Lung (tissue), 11 donors: ENCODE measurements at regions not wholly inside any gene's neighbourhood (a gene's known extent, or its start where the extent isn't known, plus 50 kb on each side); places are given as distances from the start of the nearest gene placed in this dataset.

Experiments used
- ATAC-seq: fragments of 200-7000 bp; cut with Tn5 transposase; one replicate; pipeline ENCODE4 v1.9.1; 2020; ENCODE audit warnings: moderate number of reproducible peaks; ENCODE audit not compliant: insufficient read depth, low FRiP score
- DNase-seq, 3 donors: peaks; one replicate each; pipeline ENCODE4 v3.0.0-alpha.2; 2013 to 2017
- H3K27ac ChIP-seq, 2 donors: one replicate each; pipeline ENCODE4 v1.5.1; 2013; ENCODE audit warnings: mild to moderate bottlenecking in 2 of 2, moderate library complexity in 2 of 2, control low read depth in 1 of 2, inconsistent platforms in 1 of 2, low read depth in 1 of 2, low read length in 1 of 2
- H3K27me3 ChIP-seq, 3 donors: one replicate each; pipeline ENCODE4 v1.5.1; 2013; ENCODE audit warnings: low read length in 2 of 3; ENCODE audit not compliant: control insufficient read depth in 3 of 3, insufficient read depth in 3 of 3
- H3K36me3 ChIP-seq, 4 donors: one replicate each; pipeline ENCODE4 v1.5.1; 2013; ENCODE audit warnings: low read length in 4 of 4, mild to moderate bottlenecking in 1 of 4, moderate library complexity in 1 of 4; ENCODE audit not compliant: control insufficient read depth in 4 of 4, insufficient read depth in 4 of 4
- H3K4me1 ChIP-seq, 5 donors: one replicate each; pipeline ENCODE4 v1.5.1; 2013; ENCODE audit warnings: low read length in 5 of 5, mild to moderate bottlenecking in 2 of 5, moderate library complexity in 1 of 5; ENCODE audit not compliant: control insufficient read depth in 5 of 5, insufficient read depth in 5 of 5
- H3K4me3 ChIP-seq: one replicate; pipeline ENCODE4 v1.5.1; 2013; ENCODE audit warnings: mild to moderate bottlenecking, control low read depth, moderate library complexity
- H3K9ac ChIP-seq, 2 donors: one replicate each; pipeline ENCODE4 v1.5.1; 2013; ENCODE audit warnings: low read length in 2 of 2, control low read depth in 1 of 2; ENCODE audit not compliant: insufficient read depth in 1 of 2
- H3K9me3 ChIP-seq, 4 donors: one replicate each; pipeline ENCODE4 v1.5.1; 2013; ENCODE audit warnings: low read length in 3 of 4, mild to moderate bottlenecking in 1 of 4, moderate library complexity in 1 of 4; ENCODE audit not compliant: control insufficient read depth in 4 of 4, insufficient read depth in 3 of 4
- WGBS, 2 donors: extraction: QIAGEN DNeasy Blood & Tissue Kit; methylation state at CpG; one replicate each; pipeline ENCODE4 v1.1.7; 2013; 5-methylcytosine and 5-hydroxymethylcytosine counted together
- TF ChIP-seq, protein P1 (sequence below): IDR thresholded peaks from 2 replicates; pipeline ENCODE4 v1.5.1; 2012; ENCODE audit warnings: mild to moderate bottlenecking; ENCODE audit errors: control extremely low read depth, extremely low read depth
- donor health status: control.
- donor health status: control.
- donor health status: Bipolar disorder and iron deficiency.
- donor health status: healthy.
- donor health status: DM: yes; HTN: yes; CAD: no.

DNA sequence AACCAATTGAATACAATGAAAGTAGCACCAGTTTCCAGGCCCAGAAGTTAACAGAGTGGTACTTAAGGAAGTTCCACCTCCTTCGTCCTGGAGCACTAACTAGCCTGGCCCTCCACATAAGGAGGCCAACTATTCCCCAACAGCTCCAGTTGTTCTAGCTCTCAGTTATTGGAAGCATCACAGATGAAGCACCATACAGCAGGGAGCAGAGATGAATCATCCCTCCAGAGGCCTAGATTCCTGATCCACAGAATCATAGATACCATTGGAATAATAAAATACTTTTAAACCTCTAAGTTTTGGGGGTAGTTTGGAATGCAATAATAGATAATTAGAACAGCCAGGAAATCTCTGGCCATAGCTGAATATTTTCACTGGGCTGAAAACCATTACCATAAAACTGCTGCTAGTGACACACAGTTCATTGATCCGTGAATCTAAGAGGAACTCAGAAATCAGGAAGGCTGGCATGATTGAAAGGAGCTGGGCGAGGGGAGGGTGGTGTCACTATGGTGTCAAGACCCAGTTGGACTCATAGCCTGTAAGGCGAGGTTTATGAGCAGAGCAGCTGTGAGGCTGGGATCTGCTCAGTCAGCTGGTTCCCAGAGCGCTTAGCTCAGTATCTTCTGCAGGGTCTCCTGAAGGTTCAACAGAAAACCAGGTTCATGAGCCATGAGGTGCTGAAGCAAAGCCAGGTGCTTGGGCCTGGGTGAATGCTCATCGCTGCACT is 371.4 kb upstream of the TMTC1 start:
- ATAC-seq (no peak), DNase-seq (no peak)
- Histone ChIP-seq H3K9me3 (peaks cover 0 to 10% (median 2%) of the 10 kb centered on the region in 4 donors), H3K9ac (no peak overlapping the region), H3K27me3 (peaks cover 0 to 2% (median 0%) of the 10 kb centered on the region in 3 donors), H3K36me3 (no peaks in the 10 kb centered on the region), H3K27ac (no peak overlapping the region), H3K4me3 (no peak overlapping the region), H3K4me1 (no peaks in the 10 kb centered on the region)
- WGBS, 2 donors, result 89 to 90% methylated on average over 6 of the region's 6 CpGs
- TF ChIP-seq, protein P1, sequence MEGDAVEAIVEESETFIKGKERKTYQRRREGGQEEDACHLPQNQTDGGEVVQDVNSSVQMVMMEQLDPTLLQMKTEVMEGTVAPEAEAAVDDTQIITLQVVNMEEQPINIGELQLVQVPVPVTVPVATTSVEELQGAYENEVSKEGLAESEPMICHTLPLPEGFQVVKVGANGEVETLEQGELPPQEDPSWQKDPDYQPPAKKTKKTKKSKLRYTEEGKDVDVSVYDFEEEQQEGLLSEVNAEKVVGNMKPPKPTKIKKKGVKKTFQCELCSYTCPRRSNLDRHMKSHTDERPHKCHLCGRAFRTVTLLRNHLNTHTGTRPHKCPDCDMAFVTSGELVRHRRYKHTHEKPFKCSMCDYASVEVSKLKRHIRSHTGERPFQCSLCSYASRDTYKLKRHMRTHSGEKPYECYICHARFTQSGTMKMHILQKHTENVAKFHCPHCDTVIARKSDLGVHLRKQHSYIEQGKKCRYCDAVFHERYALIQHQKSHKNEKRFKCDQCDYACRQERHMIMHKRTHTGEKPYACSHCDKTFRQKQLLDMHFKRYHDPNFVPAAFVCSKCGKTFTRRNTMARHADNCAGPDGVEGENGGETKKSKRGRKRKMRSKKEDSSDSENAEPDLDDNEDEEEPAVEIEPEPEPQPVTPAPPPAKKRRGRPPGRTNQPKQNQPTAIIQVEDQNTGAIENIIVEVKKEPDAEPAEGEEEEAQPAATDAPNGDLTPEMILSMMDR, result no peak

DNA sequence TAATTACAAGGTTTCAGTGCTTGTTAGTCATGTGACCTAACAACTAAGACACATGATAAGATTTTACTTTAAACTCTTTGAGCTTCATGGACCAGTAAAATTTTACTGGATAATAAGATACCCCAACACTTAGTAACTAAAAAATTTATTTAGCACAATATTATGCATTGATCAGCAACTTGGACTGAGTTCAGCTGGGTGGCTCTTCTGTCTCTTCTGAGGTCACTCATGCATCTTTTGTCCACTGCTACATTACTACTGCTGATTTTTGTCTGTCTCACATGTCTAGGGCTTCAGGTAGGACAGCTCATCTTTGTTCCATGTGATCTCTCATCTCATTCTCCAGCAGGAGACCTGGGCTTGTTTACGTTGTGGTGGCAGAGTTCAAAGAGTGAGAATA is 370.2 kb upstream of the TMTC1 start:
- Histone ChIP-seq H3K36me3 (no peaks in the 10 kb centered on the region), H3K27me3 (peaks cover 0 to 2% (median 0%) of the 10 kb centered on the region in 3 donors), H3K4me3 (no peak overlapping the region), H3K27ac (no peak overlapping the region), H3K9ac (no peak overlapping the region), H3K4me1 (no peaks in the 10 kb centered on the region), H3K9me3 (peaks cover 0 to 10% (median 2%) of the 10 kb centered on the region in 4 donors)
- DNase-seq (no peak), ATAC-seq (no peak)
- TF ChIP-seq, protein P1, result no peak
- 87 to 97% methylated on average over 1 of the region's 1 CpG for WGBS, 2 donors

DNA sequence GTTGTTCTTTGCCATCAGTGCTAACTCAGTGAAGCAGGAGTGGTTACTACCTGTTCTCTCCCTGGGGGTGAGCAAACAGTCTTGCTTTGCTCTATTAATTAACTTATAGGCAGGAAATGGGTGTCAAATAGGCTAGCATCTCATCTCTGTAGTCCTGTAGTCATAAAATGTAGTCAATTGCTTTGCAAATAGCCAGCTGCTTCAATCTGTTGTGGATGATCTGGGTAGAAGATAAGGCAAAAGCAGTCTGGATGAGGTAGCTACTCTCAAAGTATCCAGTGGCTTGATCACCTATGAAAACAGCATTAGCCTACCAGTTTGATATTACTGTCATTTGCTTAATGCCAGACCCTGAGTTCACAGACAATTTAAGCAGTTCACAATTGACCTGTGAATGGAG is 369.0 kb upstream of the TMTC1 start:
- TF ChIP-seq, protein P1, result no peak
- H3K4me1 ChIP-seq, result no peaks in the 10 kb centered on the region
- H3K4me3 ChIP-seq, result no peak overlapping the region
- no peak for ATAC-seq
- H3K36me3 ChIP-seq, result no peaks in the 10 kb centered on the region
- no peak for DNase-seq
- H3K27ac ChIP-seq, result no peak overlapping the region
- peaks cover 0 to 10% (median 2%) of the 10 kb centered on the region in 4 donors for H3K9me3 ChIP-seq
- no peak overlapping the region for H3K9ac ChIP-seq
- peaks cover 0 to 2% (median 0%) of the 10 kb centered on the region in 3 donors for H3K27me3 ChIP-seq

DNA sequence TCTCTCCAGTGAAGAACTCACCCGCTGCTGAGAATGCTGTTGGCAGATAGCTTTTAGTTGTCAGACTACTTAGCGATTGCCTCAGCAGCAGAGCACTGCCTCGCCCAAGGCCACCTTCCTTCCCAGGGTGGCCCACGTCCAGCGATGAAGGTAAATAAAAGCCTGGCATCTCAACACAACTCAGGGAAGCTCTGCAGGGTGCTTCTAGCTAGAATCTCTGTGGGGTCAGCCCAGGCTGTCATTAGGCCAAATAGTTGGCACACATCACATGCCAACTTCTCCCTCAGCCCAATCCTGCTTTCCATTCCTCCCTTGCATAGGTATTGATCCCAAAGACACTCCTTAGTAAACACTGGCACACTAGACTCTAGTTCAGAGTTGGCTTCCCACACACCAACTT is 368.1 kb upstream of the TMTC1 start:
- H3K9me3 ChIP-seq, result peaks cover 0 to 10% (median 2%) of the 10 kb centered on the region in 4 donors
- peaks cover 0 to 2% (median 0%) of the 10 kb centered on the region in 3 donors for H3K27me3 ChIP-seq
- H3K9ac ChIP-seq, result no peak overlapping the region
- H3K4me1 ChIP-seq, result no peaks in the 10 kb centered on the region
- WGBS, 2 donors, result 67 to 76% methylated on average over 5 of the region's 5 CpGs
- TF ChIP-seq, protein P1, result no peak
- H3K36me3 ChIP-seq, result no peaks in the 10 kb centered on the region
- no peak for ATAC-seq
- no peak overlapping the region for H3K27ac ChIP-seq
- no peak for DNase-seq
- no peak overlapping the region for H3K4me3 ChIP-seq
